ENCODE measurements at regions not wholly inside any gene's neighbourhood (a gene's known extent, or its start where the extent isn't known, plus 50 kb on each side); places are given as distances from the start of the nearest gene placed in this dataset.

DNA sequence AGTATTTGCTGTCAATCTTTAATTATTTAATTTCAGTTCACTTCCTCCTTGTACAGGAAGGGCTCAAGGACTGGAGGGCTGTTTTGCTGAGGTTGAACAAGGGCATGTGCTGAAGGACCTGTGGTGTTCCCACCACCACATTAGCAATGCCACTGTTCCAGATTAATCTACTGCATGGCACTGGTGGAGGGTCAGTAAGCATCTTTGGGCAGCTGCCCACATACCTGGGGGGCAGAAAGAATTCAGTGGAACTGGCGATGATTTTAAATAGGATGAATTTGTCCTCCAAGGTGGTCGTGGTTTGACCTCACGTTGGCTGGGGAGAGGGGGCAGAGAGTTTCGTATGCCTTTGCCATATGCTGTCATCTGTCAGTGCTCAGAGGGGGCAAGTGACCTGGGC is 244.8 kb downstream of the TLE3 start:
- Histone ChIP-seq H3K9me3 (ENCODE audit: control insufficient read depth in 4 of 4, low read length in 3 of 4) (no peaks in the 10 kb centered on the region), H3K9ac (ENCODE audit: low read depth in 1 of 2, low read length in 2 of 2) (no peak overlapping the region), H3K36me3 (ENCODE audit: control insufficient read depth in 4 of 4, insufficient read depth in 3 of 4, low read depth in 1 of 4, low read length in 3 of 4) (no peaks in the 10 kb centered on the region), H3K4me1 (ENCODE audit: control insufficient read depth in 4 of 4, insufficient read depth in 4 of 4, low read length in 3 of 4) (no peaks in the 10 kb centered on the region), H3K27ac (ENCODE audit: low read depth in 1 of 2, low read length in 2 of 2) (no peak overlapping the region), H3K4me3 (ENCODE audit: low read depth in 1 of 3, low read length in 3 of 3) (no peak overlapping the region), H3K27me3 (ENCODE audit: control insufficient read depth in 4 of 4, insufficient read depth in 4 of 4, low read length in 3 of 4) (no peaks in the 10 kb centered on the region)
- WGBS: 89% methylated on average over 4 of the region's 4 CpGs
- DNase-seq (ENCODE audit: low spot score): no peak
- TF ChIP-seq, protein P1, sequence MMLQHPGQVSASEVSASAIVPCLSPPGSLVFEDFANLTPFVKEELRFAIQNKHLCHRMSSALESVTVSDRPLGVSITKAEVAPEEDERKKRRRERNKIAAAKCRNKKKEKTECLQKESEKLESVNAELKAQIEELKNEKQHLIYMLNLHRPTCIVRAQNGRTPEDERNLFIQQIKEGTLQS (IDR thresholded peaks at IDR 0.05): no peak
- TF ChIP-seq RXRA (IDR thresholded peaks at IDR 0.05) (no peak), FOXA1 (IDR thresholded peaks at IDR 0.05) (no peak), NR2F2 (IDR thresholded peaks at IDR 0.05) (no peak), RAD21 (IDR thresholded peaks at IDR 0.05) (no peak), FOXA2 (IDR thresholded peaks at IDR 0.05) (no peak), GABPA (IDR thresholded peaks at IDR 0.05 in 1 of 2, conservative IDR thresholded peaks at IDR 0.05 in 1 of 2) (no peak), EGR1 (IDR thresholded peaks at IDR 0.05; ENCODE audit: low read depth in 2 of 2) (no peak), REST (IDR thresholded peaks at IDR 0.05) (no peak), SP1 (IDR thresholded peaks at IDR 0.05) (no peak), ZBTB33 (IDR thresholded peaks at IDR 0.05) (no peak), YY1 (IDR thresholded peaks at IDR 0.05) (no peak), HNF4A (conservative IDR thresholded peaks at IDR 0.05) (no peak), JUND (IDR thresholded peaks at IDR 0.05) (no peak), HNF4G (IDR thresholded peaks at IDR 0.05) (no peak), TAF1 (conservative IDR thresholded peaks at IDR 0.05) (no peak)
- TF ChIP-seq, protein P2, sequence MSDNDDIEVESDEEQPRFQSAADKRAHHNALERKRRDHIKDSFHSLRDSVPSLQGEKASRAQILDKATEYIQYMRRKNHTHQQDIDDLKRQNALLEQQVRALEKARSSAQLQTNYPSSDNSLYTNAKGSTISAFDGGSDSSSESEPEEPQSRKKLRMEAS (IDR thresholded peaks at IDR 0.05): no peak
- TF ChIP-seq, protein P3, sequence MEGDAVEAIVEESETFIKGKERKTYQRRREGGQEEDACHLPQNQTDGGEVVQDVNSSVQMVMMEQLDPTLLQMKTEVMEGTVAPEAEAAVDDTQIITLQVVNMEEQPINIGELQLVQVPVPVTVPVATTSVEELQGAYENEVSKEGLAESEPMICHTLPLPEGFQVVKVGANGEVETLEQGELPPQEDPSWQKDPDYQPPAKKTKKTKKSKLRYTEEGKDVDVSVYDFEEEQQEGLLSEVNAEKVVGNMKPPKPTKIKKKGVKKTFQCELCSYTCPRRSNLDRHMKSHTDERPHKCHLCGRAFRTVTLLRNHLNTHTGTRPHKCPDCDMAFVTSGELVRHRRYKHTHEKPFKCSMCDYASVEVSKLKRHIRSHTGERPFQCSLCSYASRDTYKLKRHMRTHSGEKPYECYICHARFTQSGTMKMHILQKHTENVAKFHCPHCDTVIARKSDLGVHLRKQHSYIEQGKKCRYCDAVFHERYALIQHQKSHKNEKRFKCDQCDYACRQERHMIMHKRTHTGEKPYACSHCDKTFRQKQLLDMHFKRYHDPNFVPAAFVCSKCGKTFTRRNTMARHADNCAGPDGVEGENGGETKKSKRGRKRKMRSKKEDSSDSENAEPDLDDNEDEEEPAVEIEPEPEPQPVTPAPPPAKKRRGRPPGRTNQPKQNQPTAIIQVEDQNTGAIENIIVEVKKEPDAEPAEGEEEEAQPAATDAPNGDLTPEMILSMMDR (IDR thresholded peaks at IDR 0.05; ENCODE audit: low read depth, low read length, missing input control): no peak

All from liver (tissue), 8 donors.